Duodenal mucosa (tissue), 2 donors: ENCODE measurements at regions not wholly inside any gene's neighbourhood (a gene's known extent, or its start where the extent isn't known, plus 50 kb on each side); places are given as distances from the start of the nearest gene placed in this dataset.

ENCODE experiments used
- H3K27ac ChIP-seq: one replicate; pipeline ENCODE4 v1.7.0; 2013; ENCODE audit warnings: low read depth, low read length
- H3K27me3 ChIP-seq, 2 donors: one replicate each; pipeline ENCODE4 v1.7.0; 2013; ENCODE audit warnings: low read length in 2 of 2, control low read depth in 1 of 2; ENCODE audit not compliant: insufficient read depth in 2 of 2, control insufficient read depth in 1 of 2
- H3K36me3 ChIP-seq, 2 donors: one replicate each; pipeline ENCODE4 v1.7.0; 2013; ENCODE audit warnings: low read length in 2 of 2, control low read depth in 1 of 2; ENCODE audit not compliant: insufficient read depth in 2 of 2, control insufficient read depth in 1 of 2
- H3K4me1 ChIP-seq, 2 donors: one replicate each; pipeline ENCODE4 v1.7.0; 2013; ENCODE audit warnings: low read length in 2 of 2, control low read depth in 1 of 2; ENCODE audit not compliant: insufficient read depth in 2 of 2, control insufficient read depth in 1 of 2
- H3K4me3 ChIP-seq, 2 donors: one replicate each; pipeline ENCODE4 v1.7.0; 2013; ENCODE audit warnings: low read length in 2 of 2, low read depth in 1 of 2
- H3K9ac ChIP-seq, 2 donors: one replicate each; pipeline ENCODE4 v1.7.0; 2013; ENCODE audit warnings: low read length in 2 of 2, low read depth in 1 of 2
- H3K9me3 ChIP-seq, 2 donors: one replicate each; pipeline ENCODE4 v1.7.0; 2013; ENCODE audit warnings: low read length in 2 of 2, control low read depth in 1 of 2; ENCODE audit not compliant: control insufficient read depth in 1 of 2

DNA sequence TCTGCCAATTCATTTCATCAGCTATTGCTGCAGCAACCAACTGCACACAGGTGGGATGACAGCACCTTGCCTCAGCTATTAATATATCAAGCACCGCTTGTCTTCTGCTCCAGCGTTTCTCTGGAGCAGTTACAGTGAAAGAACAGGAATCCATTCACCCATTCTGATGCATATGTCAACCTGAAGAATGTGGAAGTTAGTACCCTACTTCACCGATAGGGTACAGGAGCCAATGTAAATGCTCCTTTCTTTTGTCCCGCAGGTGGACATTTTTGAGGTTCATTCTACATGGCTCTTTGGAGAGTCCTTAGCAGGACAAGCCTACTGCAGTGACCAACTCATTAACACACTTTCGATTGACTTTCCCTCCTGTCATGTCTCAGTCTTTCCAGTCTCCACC lies 104.4 kb upstream of the PRNP start:
- no peak overlapping the region for H3K27ac ChIP-seq
- H3K9ac ChIP-seq: no peak overlapping the region
- no peak overlapping the region for H3K4me3 ChIP-seq
- no peaks in the 10 kb centered on the region for H3K4me1 ChIP-seq
- no peaks in the 10 kb centered on the region for H3K36me3 ChIP-seq
- no peaks in the 10 kb centered on the region for H3K9me3 ChIP-seq
- H3K27me3 ChIP-seq: no peaks in the 10 kb centered on the region

DNA sequence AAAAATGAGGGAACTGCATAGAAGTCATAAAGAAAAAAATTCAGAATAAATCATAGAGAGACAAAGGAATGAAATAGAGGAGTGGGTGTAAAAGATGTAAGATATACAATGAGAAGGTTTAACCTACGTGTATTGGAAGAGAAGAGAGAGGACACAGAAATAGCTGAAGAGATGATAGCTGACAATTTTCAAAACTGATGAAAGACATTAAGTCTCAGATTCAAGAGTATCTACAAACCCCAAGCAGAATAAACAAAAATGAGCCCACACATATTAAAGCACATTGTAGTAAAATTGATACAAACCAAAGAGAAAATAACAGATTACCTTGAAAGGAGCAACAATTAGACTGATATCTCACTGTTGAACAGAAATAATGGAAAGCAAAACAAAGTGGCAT lies 107.9 kb upstream of the PRNP start:
- no peak overlapping the region for H3K4me3 ChIP-seq
- no peak overlapping the region for H3K9ac ChIP-seq
- H3K27ac ChIP-seq: no peak overlapping the region
- H3K9me3 ChIP-seq: no peaks in the 10 kb centered on the region
- peaks cover 3 to 5% of the 10 kb centered on the region in 2 donors for H3K27me3 ChIP-seq
- no peaks in the 10 kb centered on the region for H3K4me1 ChIP-seq
- no peaks in the 10 kb centered on the region for H3K36me3 ChIP-seq

DNA sequence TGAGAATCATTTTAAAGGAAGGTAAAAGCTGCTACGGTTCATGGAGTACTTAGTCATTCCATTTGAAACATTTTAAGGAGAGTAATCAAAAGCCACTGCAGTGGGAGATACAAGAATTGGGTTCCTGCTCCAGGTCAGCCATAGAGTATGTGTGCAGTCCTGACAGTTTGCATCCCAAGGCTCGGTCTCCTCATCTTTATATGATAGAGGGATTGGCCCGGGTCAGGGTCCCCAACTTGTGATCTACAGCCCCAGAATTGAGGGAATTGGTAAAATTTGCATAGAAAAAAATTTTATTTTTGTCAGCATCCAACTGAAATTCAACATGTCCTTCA lies 111.9 kb upstream of the PRNP start:
- peaks cover 3 to 5% of the 10 kb centered on the region in 2 donors for H3K27me3 ChIP-seq
- H3K9me3 ChIP-seq: no peaks in the 10 kb centered on the region
- no peaks in the 10 kb centered on the region for H3K36me3 ChIP-seq
- H3K27ac ChIP-seq: no peak overlapping the region
- no peak overlapping the region for H3K9ac ChIP-seq
- no peaks in the 10 kb centered on the region for H3K4me1 ChIP-seq
- no peak overlapping the region for H3K4me3 ChIP-seq

- no peak overlapping the region for H3K27ac ChIP-seq
- no peak overlapping the region for H3K4me3 ChIP-seq
Measured at GRCh38 chr20:4573564-4574355, 112.5 kb upstream of the PRNP start.

GRCh38 chr20:4571759-4572531 lies 114.3 kb upstream of the PRNP start:
- Histone ChIP-seq H3K4me1 (no peaks in the 10 kb centered on the region), H3K27me3 (peaks cover 3 to 5% of the 10 kb centered on the region in 2 donors), H3K27ac (no peak overlapping the region), H3K4me3 (no peak overlapping the region), H3K9me3 (no peaks in the 10 kb centered on the region), H3K9ac (no peak overlapping the region), H3K36me3 (no peaks in the 10 kb centered on the region)

More at GRCh38 chr20:4573564-4574355, 112.5 kb upstream of the PRNP start:
- Histone ChIP-seq H3K9ac (no peak overlapping the region), H3K36me3 (no peaks in the 10 kb centered on the region), H3K4me1 (no peaks in the 10 kb centered on the region), H3K9me3 (no peaks in the 10 kb centered on the region), H3K27me3 (peaks cover 3 to 5% of the 10 kb centered on the region in 2 donors)

GRCh38 chr20:4569865-4570264 lies 116.4 kb upstream of the PRNP start:
- Histone ChIP-seq H3K4me3 (no peak overlapping the region), H3K27ac (no peak overlapping the region), H3K4me1 (no peaks in the 10 kb centered on the region), H3K9ac (no peak overlapping the region), H3K36me3 (no peaks in the 10 kb centered on the region), H3K9me3 (no peaks in the 10 kb centered on the region), H3K27me3 (peaks cover 3 to 5% of the 10 kb centered on the region in 2 donors)

DNA sequence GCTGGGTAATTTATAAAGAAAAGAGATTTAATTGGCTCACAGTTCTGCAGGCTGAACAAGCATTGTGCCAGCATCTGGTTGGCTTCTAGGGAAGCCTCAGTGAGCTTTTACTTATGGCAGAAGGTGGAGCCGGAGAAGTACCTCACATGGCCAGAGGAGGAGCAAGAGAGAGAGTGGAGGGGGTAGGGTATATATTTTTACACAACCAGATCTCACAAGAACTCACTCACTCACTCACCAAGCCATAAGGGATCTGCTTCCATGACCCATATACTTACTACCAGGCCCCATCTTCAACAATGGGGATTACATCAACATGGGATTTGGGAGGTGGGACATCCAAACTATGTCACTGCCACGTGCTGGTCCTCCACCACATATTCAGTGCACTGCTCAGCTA lies 117.2 kb upstream of the PRNP start:
- Histone ChIP-seq H3K36me3 (no peaks in the 10 kb centered on the region), H3K9ac (no peak overlapping the region)

DNA sequence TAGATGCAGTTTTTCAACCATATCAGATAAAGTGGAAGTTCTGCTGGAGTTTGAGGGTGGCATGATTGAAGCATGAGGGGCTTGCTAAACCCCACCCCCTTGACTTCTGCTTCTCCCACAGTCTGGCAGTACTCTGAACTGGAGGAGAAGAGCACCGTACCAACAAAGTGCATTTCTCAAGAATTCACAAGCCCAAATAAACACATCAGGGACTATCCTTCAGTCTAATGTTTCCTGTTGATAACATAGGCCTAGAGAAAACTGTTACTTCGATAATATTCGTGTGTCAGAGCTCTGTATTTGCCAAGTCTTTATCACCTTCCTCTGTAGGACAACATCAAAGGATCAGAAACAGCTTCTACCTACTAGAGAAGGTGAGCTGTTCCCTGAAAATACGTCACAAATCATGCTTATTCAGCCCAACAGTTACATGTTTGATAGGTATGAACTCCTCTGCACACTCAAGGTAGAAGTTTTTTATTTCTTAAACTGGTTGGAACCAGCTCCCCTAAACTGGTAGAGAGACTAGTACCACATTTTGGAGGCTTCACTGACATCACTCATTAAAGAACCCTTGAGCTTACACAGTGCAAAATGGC lies 117.8 kb upstream of the PRNP start:
- Histone ChIP-seq H3K36me3 (no peaks in the 10 kb centered on the region), H3K27me3 (peaks cover 0 to under 1% of the 10 kb centered on the region in 2 donors), H3K4me1 (no peaks in the 10 kb centered on the region), H3K9ac (no peak overlapping the region), H3K9me3 (no peaks in the 10 kb centered on the region), H3K4me3 (no peak overlapping the region), H3K27ac (no peak overlapping the region)

More for the DNA sequence above, 117.2 kb upstream of the PRNP start:
- Histone ChIP-seq H3K27ac (no peak overlapping the region), H3K27me3 (peaks cover 2 to 5% of the 10 kb centered on the region in 2 donors), H3K4me1 (no peaks in the 10 kb centered on the region), H3K4me3 (no peak overlapping the region), H3K9me3 (no peaks in the 10 kb centered on the region)

- Histone ChIP-seq H3K4me1 (no peaks in the 10 kb centered on the region), H3K9me3 (no peaks in the 10 kb centered on the region), H3K9ac (no peak overlapping the region), H3K4me3 (no peak overlapping the region), H3K36me3 (no peaks in the 10 kb centered on the region), H3K27me3 (no peaks in the 10 kb centered on the region), H3K27ac (no peak overlapping the region)
Measured at GRCh38 chr20:4567170-4567569, 119.1 kb upstream of the PRNP start.

DNA sequence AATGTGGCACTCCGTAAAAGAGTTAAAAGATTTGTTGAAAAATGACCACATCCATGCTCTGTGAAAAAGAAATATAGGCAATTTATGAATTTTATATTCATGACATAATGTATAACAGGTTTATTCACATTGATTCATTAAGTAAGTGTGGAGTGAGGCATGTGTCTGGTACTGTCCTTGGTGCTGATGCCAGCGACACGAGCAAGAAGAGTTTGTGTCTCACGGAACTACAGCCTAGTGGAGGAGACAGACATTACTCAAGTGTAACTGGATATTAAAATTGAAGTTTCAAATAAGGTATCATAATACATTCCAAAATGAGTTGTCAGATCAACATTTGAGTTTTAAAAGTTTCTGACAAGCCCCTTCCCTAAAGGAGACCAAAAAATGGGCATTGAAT lies 122.7 kb upstream of the PRNP start:
- Histone ChIP-seq H3K4me3 (no peak overlapping the region), H3K27ac (no peak overlapping the region), H3K9ac (no peak overlapping the region), H3K36me3 (no peaks in the 10 kb centered on the region), H3K9me3 (no peaks in the 10 kb centered on the region), H3K4me1 (no peaks in the 10 kb centered on the region), H3K27me3 (no peaks in the 10 kb centered on the region)
